ENCODE measurements at regions not wholly inside any gene's neighbourhood (a gene's known extent, or its start where the extent isn't known, plus 50 kb on each side); places are given as distances from the start of the nearest gene placed in this dataset.

DNA sequence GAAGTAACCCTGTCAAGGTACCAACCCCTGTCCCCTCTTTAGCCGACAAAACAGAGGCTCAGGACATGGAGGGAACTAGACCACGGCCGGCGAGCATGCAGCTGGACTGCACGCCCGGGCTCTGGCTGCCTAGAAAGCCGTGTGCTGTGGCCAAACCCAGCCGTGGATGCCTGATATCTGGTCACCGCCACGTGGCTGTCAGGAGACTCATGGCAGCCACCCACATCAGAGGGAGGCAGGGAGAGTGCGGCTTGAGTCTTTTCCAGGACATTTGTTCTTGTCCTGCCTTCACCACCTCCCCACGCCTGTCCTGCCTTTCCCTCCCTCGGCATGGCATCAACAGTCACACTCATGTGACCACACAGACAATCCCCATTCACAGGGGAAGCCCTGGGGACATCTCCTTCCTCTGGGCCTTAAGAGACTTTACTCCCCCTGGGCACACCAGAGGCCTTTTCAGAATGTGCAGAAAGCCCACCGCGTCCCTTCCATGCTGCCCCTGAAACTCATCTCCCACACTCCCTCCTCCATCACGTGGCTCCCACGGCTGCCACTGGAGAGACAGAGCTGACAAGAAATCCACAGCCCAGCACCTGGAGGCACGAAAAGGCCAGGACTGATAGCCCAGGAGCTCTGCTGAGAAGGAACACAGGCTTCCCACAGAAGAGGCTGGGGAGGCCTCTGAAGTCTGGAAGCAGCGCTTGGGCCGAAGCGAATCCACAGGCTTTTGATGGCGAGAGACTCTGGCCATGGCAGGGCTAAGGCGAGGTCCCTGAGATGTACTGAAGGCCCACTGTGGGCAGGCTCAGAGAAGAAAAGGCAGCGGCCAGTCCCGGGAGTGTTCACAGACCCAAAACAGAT is 71.2 kb upstream of the IQSEC1 start:
- TF ChIP-seq, protein P1, sequence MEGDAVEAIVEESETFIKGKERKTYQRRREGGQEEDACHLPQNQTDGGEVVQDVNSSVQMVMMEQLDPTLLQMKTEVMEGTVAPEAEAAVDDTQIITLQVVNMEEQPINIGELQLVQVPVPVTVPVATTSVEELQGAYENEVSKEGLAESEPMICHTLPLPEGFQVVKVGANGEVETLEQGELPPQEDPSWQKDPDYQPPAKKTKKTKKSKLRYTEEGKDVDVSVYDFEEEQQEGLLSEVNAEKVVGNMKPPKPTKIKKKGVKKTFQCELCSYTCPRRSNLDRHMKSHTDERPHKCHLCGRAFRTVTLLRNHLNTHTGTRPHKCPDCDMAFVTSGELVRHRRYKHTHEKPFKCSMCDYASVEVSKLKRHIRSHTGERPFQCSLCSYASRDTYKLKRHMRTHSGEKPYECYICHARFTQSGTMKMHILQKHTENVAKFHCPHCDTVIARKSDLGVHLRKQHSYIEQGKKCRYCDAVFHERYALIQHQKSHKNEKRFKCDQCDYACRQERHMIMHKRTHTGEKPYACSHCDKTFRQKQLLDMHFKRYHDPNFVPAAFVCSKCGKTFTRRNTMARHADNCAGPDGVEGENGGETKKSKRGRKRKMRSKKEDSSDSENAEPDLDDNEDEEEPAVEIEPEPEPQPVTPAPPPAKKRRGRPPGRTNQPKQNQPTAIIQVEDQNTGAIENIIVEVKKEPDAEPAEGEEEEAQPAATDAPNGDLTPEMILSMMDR (IDR thresholded peaks at IDR 0.05; ENCODE audit: unreplicated experiment), result no peak
- H3K36me3 Mint-ChIP-seq (ENCODE audit: insufficient read depth), result no peaks in the 10 kb centered on the region
- DNase-seq (ENCODE audit: low spot score, unreplicated experiment), result no peak
- H3K9me3 Mint-ChIP-seq (ENCODE audit: low read depth), result no peaks in the 10 kb centered on the region
- no peak overlapping the region for H3K4me3 Mint-ChIP-seq (ENCODE audit: low read depth)
- H3K27ac Mint-ChIP-seq, result no peak overlapping the region
- no peaks in the 10 kb centered on the region for H3K4me1 Mint-ChIP-seq (ENCODE audit: low read depth)
- H3K27me3 Mint-ChIP-seq, result peaks cover 7% of the 10 kb centered on the region

DNA sequence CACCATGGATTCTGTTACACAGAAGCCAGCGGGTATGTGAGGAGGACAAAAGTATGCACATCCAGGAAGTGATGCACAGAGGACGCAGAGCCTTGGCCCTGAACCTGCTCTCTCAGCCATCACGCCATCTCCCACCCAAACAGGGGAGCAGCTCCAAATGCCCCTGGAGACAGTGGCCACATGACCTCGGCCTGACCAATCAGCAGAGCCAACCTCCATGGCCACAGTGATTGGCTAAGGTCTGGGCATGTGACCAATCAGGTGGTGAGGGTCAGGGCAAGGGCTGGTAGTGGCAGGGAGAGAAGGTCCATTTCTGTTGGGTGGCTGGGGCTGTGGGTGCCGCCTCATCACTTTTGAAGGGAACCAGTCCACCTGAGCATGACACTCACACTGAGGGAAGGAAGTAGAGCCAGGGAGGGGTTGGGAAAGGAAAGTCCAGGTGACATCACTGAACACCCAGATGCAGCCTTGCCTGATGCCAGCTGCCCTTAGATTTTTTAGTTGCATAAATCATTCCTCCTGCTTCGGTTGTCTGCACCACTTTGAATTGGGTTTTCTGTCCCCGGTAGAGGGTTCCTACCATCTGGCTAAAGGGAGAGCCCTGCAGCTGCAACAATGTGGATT is 70.3 kb upstream of the IQSEC1 start:
- Mint-ChIP-seq H3K27ac (no peak overlapping the region), H3K27me3 (peaks cover 7% of the 10 kb centered on the region), H3K4me3 (ENCODE audit: low read depth) (no peak overlapping the region), H3K9me3 (ENCODE audit: low read depth) (no peaks in the 10 kb centered on the region), H3K36me3 (ENCODE audit: insufficient read depth) (no peaks in the 10 kb centered on the region), H3K4me1 (ENCODE audit: low read depth) (no peaks in the 10 kb centered on the region)
- DNase-seq (ENCODE audit: low spot score, unreplicated experiment), result no peak
- TF ChIP-seq, protein P1 (IDR thresholded peaks at IDR 0.05; ENCODE audit: unreplicated experiment), result no peak

DNA sequence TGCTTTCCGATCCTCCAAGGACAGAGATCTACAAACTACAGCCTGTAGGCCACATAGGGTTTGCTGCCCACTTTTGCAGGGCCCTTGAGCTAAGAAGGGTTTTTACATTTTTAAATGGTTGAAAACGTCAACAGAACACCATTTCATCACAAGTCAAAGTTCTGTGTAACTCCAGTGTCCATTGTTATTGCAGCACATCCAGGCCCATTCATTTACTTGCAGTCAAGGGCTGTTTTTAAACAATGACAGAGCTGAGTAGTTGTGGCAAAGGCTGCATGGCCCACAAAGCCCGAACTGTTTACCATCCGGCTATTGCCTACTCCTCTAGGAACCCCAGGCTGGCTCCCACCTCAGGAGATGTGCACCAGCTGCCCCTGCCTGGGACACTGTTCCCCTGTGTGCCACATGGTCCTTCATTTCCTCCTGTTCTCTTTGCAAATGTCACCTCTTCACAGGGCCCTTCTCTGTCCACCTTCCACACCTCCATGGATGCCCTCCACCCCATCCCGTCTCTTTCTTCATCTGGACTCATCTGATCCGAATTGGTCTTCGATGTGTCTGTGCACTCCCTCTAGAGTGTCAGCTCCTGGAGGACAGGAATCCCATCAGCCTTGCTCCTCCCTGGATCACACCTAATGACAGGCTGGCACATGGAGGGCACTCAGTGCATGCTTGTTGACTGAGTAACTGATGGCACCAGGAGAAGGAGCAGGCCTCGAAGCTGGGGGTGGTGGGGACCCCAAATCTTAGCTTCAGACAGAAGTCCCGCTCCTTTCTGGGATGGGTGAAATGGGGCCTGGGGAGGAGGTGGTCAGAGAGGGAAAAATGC is 69.5 kb upstream of the IQSEC1 start:
- no peaks in the 10 kb centered on the region for H3K36me3 Mint-ChIP-seq (ENCODE audit: insufficient read depth)
- no peak for DNase-seq (ENCODE audit: low spot score, unreplicated experiment)
- no peaks in the 10 kb centered on the region for H3K9me3 Mint-ChIP-seq (ENCODE audit: low read depth)
- no peak overlapping the region for H3K27ac Mint-ChIP-seq
- TF ChIP-seq, protein P1 (IDR thresholded peaks at IDR 0.05; ENCODE audit: unreplicated experiment), result no peak
- H3K4me3 Mint-ChIP-seq (ENCODE audit: low read depth), result no peak overlapping the region
- peaks cover 7% of the 10 kb centered on the region for H3K27me3 Mint-ChIP-seq
- H3K4me1 Mint-ChIP-seq (ENCODE audit: low read depth), result no peaks in the 10 kb centered on the region

DNA sequence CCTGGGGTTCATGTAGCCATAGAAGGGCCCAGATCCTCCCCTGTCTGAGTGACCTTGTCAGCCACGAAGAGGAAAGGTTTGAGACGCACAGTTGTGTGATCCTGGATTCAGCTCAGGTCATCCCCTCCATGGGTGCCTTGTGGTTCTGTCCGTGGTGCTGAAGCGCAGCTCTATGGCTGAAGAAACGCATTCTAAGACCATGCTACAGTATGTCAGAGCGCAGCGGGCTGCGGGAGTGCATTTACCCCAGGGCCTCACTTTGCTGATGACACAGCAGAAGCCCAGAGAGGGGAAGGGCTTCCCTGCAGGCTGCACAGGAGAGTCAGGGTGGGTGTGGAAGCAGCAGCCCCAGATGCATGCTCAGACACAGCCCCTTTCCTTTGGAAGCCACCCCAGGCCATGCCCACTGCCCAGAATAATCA is 68.8 kb upstream of the IQSEC1 start:
- TF ChIP-seq, protein P1 (IDR thresholded peaks at IDR 0.05; ENCODE audit: unreplicated experiment), result no peak
- H3K27ac Mint-ChIP-seq, result no peak overlapping the region
- H3K27me3 Mint-ChIP-seq, result peaks cover 7% of the 10 kb centered on the region
- peak; percentile 69 for DNase-seq (ENCODE audit: low spot score, unreplicated experiment)
- H3K9me3 Mint-ChIP-seq (ENCODE audit: low read depth), result no peaks in the 10 kb centered on the region
- no peaks in the 10 kb centered on the region for H3K4me1 Mint-ChIP-seq (ENCODE audit: low read depth)
- H3K36me3 Mint-ChIP-seq (ENCODE audit: insufficient read depth), result no peaks in the 10 kb centered on the region
- H3K4me3 Mint-ChIP-seq (ENCODE audit: low read depth), result no peak overlapping the region

DNA sequence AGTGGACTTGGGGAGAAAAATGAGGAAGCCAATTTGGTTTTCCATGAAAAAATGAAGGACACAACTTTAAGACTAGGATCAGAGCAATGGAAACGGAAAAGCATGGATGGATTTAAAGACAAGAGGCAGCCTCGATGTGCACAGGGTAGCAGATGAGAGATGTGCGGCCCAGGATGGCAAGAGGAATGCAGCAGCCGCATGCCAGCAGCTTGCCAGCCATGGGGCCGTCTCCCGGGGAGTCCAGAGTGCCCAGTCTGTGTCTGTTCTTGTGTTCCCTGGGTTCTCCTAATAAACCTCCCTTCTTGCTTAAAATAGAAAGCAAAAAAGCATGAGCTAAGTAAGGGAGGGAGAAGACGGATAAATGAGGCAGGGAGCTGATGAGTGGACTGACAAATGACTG is 68.0 kb upstream of the IQSEC1 start:
- H3K4me1 Mint-ChIP-seq (ENCODE audit: low read depth), result no peaks in the 10 kb centered on the region
- H3K9me3 Mint-ChIP-seq (ENCODE audit: low read depth), result no peaks in the 10 kb centered on the region
- DNase-seq (ENCODE audit: low spot score, unreplicated experiment), result no peak
- TF ChIP-seq, protein P1 (IDR thresholded peaks at IDR 0.05; ENCODE audit: unreplicated experiment), result no peak
- H3K27me3 Mint-ChIP-seq, result peaks cover 7% of the 10 kb centered on the region
- H3K4me3 Mint-ChIP-seq (ENCODE audit: low read depth), result no peak overlapping the region
- no peaks in the 10 kb centered on the region for H3K36me3 Mint-ChIP-seq (ENCODE audit: insufficient read depth)
- H3K27ac Mint-ChIP-seq, result no peak overlapping the region
